H1 (cell line): ENCODE measurements at regions not wholly inside any gene's neighbourhood (a gene's known extent, or its start where the extent isn't known, plus 50 kb on each side); places are given as distances from the start of the nearest gene placed in this dataset.

Experiments
- CTCF ChIA-PET: fragments of 300-600 bp; sonication (Branson Sonifier 250); formaldehyde crosslinking; loops from one replicate; lab custom pipeline; 2021; ENCODE audit not compliant: partially characterized antibody; lab: Charles Lee
- POLR2A ChIA-PET: fragments of 300-600 bp; sonication (Branson Sonifier 250); formaldehyde crosslinking; loops from one replicate; lab custom pipeline; 2021; ENCODE audit warnings: inconsistent platforms; ENCODE audit not compliant: partially characterized antibody; lab: Charles Lee
- DNase-seq, 2 experiments: peaks; one replicate each; pipeline versions ENCODE4 v3.0.0 to v3.0.0-alpha.2; 2010 to 2022; ENCODE audit warnings: low spot score in 2 of 2, low read depth in 1 of 2, mixed read lengths in 1 of 2
- FAIRE-seq: peaks from 2 replicates; lab custom pipeline; 2011; peaks lifted over from hg19 to GRCh38; lab: Jason Lieb, UNC
- H2AFZ ChIP-seq: 2 replicates; pipeline ENCODE4 v1.8.1; 2012; ENCODE audit warnings: low read length, inconsistent platforms
- H2AK5ac ChIP-seq: 2 replicates; pipeline ENCODE4 v1.6.1; 2013; ENCODE audit warnings: low read depth, low read length
- H2BK120ac ChIP-seq: replicated peaks from 2 replicates; pipeline ENCODE3; 2013; ENCODE audit warnings: low read depth, low read length, inconsistent platforms
- H2BK12ac ChIP-seq: 2 replicates; pipeline ENCODE4 v1.6.1; 2013; ENCODE audit warnings: low read depth, low read length
- H2BK15ac ChIP-seq: 2 replicates; pipeline ENCODE4 v1.6.1; 2013; ENCODE audit warnings: low read length
- H2BK20ac ChIP-seq: 2 replicates; pipeline ENCODE4 v1.6.1; 2013; ENCODE audit warnings: low read length
- H2BK5ac ChIP-seq: 2 replicates; pipeline ENCODE4 v1.6.1; 2013; ENCODE audit warnings: low read depth, low read length
- H3K14ac ChIP-seq: 2 replicates; pipeline ENCODE4 v1.6.1; 2013; ENCODE audit warnings: inconsistent platforms; ENCODE audit not compliant: insufficient read length
- H3K18ac ChIP-seq: 2 replicates; pipeline ENCODE4 v1.6.1; 2013; ENCODE audit warnings: low read length; ENCODE audit errors: extremely low read depth
- H3K23ac ChIP-seq: 2 replicates; pipeline ENCODE4 v1.6.1; 2013; ENCODE audit warnings: inconsistent platforms; ENCODE audit not compliant: insufficient read length
- H3K23me2 ChIP-seq: 2 replicates; pipeline ENCODE4 v1.6.1; 2013; ENCODE audit warnings: low read depth, low read length
- H3K27ac ChIP-seq: 2 replicates; pipeline ENCODE4 v1.6.1; 2011; ENCODE audit warnings: low read depth, low read length, inconsistent platforms
- H3K27me3 ChIP-seq, 4 experiments: replicated peaks in 1 of 4; 1 replicate in 1 of 4; 2 replicates in 3 of 4; pipeline versions ENCODE4 v1.6.1 to v1.8.1; 2011 to 2013; ENCODE audit warnings: low read length in 3 of 4, mild to moderate bottlenecking in 3 of 4, inconsistent platforms in 2 of 4, mixed read lengths in 2 of 4, moderate library complexity in 1 of 4; ENCODE audit not compliant: control insufficient read depth in 3 of 4, insufficient read depth in 3 of 4; ENCODE audit errors: extremely low read depth in 1 of 4
- H3K36me3 ChIP-seq, 4 experiments: 2 replicates each; pipeline versions ENCODE4 v1.6.1 to v1.8.1; 2011 to 2013; ENCODE audit warnings: mild to moderate bottlenecking in 4 of 4, low read length in 3 of 4, moderate library complexity in 2 of 4, control low read depth in 1 of 4, inconsistent platforms in 1 of 4; ENCODE audit not compliant: insufficient read depth in 4 of 4, control insufficient read depth in 2 of 4
- H3K4ac ChIP-seq: replicated peaks from 2 replicates; pipeline ENCODE3; 2013; ENCODE audit warnings: low read length, low read depth, mixed read lengths, inconsistent platforms; ENCODE audit not compliant: insufficient read length
- H3K4me1 ChIP-seq, 4 experiments: replicated peaks in 1 of 4; 1 replicate in 1 of 4; 2 replicates in 3 of 4; pipeline versions ENCODE4 v1.6.1 to v1.8.1; 2011 to 2013; ENCODE audit warnings: low read length in 3 of 4, inconsistent platforms in 2 of 4, mixed read lengths in 1 of 4; ENCODE audit not compliant: insufficient read depth in 4 of 4, control insufficient read depth in 3 of 4
- H3K4me2 ChIP-seq, 2 experiments: 2 replicates each; pipeline versions ENCODE4 v1.6.1 to v1.8.1; 2011 to 2013; ENCODE audit warnings: low read depth in 2 of 2, low read length in 2 of 2, control low read depth in 1 of 2, inconsistent platforms in 1 of 2, mild to moderate bottlenecking in 1 of 2; ENCODE audit not compliant: insufficient read depth in 1 of 2
- H3K4me3 ChIP-seq, 4 experiments: fragments of 200-600, 300-600 bp in 1 of 4; sonication (generic), shearing (Covaris generic), sonication (Bioruptor Twin) in 1 of 4; 2 replicates each; pipeline versions ENCODE4 v1.5.1 to v1.8.1; 2011 to 2016; ENCODE audit warnings: low read length in 4 of 4, low read depth in 3 of 4, control low read depth in 2 of 4, inconsistent platforms in 2 of 4, mild to moderate bottlenecking in 2 of 4, mixed read lengths in 1 of 4, moderate library complexity in 1 of 4; ENCODE audit not compliant: insufficient read depth in 2 of 4; ENCODE audit errors: extremely low read depth in 1 of 4
- H3K56ac ChIP-seq: replicated peaks from 2 replicates; pipeline ENCODE3; 2013; ENCODE audit warnings: low read depth, mild to moderate bottlenecking, mixed read lengths, low read length, inconsistent platforms; ENCODE audit not compliant: insufficient read length
- H3K79me1 ChIP-seq: 2 replicates; pipeline ENCODE4 v1.6.1; 2013; ENCODE audit warnings: low read depth, low read length, control low read depth
- H3K79me2 ChIP-seq, 2 experiments: 2 replicates each; pipeline versions ENCODE4 v1.6.1 to v1.8.1; 2012 to 2013; ENCODE audit warnings: low read length in 2 of 2, mild to moderate bottlenecking in 2 of 2, inconsistent platforms in 1 of 2; ENCODE audit not compliant: insufficient read depth in 2 of 2, control insufficient read depth in 1 of 2
- H3K9ac ChIP-seq, 4 experiments: replicated peaks in 1 of 4; 1 replicate in 1 of 4; 2 replicates in 3 of 4; pipeline versions ENCODE4 v1.6.1 to v1.8.1; 2011 to 2013; ENCODE audit warnings: low read depth in 3 of 4, low read length in 3 of 4, control low read depth in 2 of 4, mild to moderate bottlenecking in 2 of 4, moderate library complexity in 2 of 4, inconsistent platforms in 1 of 4; ENCODE audit errors: extremely low read depth in 1 of 4
- H3K9me3 ChIP-seq, 2 experiments: 2 replicates each; pipeline versions ENCODE4 v1.6.1 to v1.8.1; 2012 to 2013; ENCODE audit warnings: mild to moderate bottlenecking in 2 of 2, moderate library complexity in 2 of 2, control low read depth in 1 of 2, inconsistent platforms in 1 of 2, low read depth in 1 of 2, low read length in 1 of 2, mixed read lengths in 1 of 2; ENCODE audit not compliant: insufficient read depth in 2 of 2
- H4K20me1 ChIP-seq, 2 experiments: replicated peaks in 1 of 2; 2 replicates each; pipeline versions ENCODE3 to v1.8.1; 2011 to 2013; ENCODE audit warnings: inconsistent platforms in 2 of 2, low read length in 2 of 2, mild to moderate bottlenecking in 1 of 2; ENCODE audit not compliant: insufficient read depth in 2 of 2, control insufficient read depth in 1 of 2
- H4K5ac ChIP-seq: 2 replicates; pipeline ENCODE4 v1.6.1; 2013; ENCODE audit warnings: low read length, low read depth, mixed read lengths, inconsistent platforms; ENCODE audit not compliant: insufficient read length
- H4K8ac ChIP-seq: 2 replicates; pipeline ENCODE4 v1.8.0; 2013; ENCODE audit warnings: mild to moderate bottlenecking, moderate library complexity, low read length, inconsistent platforms; ENCODE audit not compliant: insufficient read depth; ENCODE audit errors: extremely low read depth
- H4K91ac ChIP-seq: replicated peaks from 2 replicates; pipeline ENCODE3; 2013; ENCODE audit warnings: low read length, mixed read lengths, inconsistent platforms; ENCODE audit not compliant: insufficient read length
- CHD7 ChIP-seq: fragments of 300-600 bp; sonication (generic); IDR thresholded peaks from 2 replicates; pipeline ENCODE4 v1.7.1; 2012; ENCODE audit warnings: low read length, moderate library complexity, mild to moderate bottlenecking, inconsistent platforms; ENCODE audit not compliant: insufficient replicate concordance
- WGBS, 2 experiments: shearing (Covaris generic) in 1 of 2; methylation state at CpG; one replicate each; pipeline versions ENCODE4 v1.1.6 to v1.1.7; 2013 to 2015; ENCODE audit warnings: low lambda C conversion rate in 2 of 2, mixed read lengths in 2 of 2, inconsistent platforms in 1 of 2, low coverage in 1 of 2, missing lambda C conversion rate in 1 of 2; ENCODE audit not compliant: insufficient replicate concordance in 2 of 2, insufficient coverage in 1 of 2, insufficient read length in 1 of 2; ENCODE audit errors: extremely low coverage in 1 of 2, missing lambda C conversion rate in 1 of 2; 5-methylcytosine and 5-hydroxymethylcytosine counted together

- no peaks in the 10 kb centered on the region for H3K36me3 ChIP-seq
- H3K79me1 ChIP-seq: no peaks in the 10 kb centered on the region
- POLR2A ChIA-PET: no interaction called here
- H2BK5ac ChIP-seq: no peak overlapping the region
- no peaks in the 10 kb centered on the region for H3K23me2 ChIP-seq
- H3K4me1 ChIP-seq: no peaks in the 10 kb centered on the region
- H3K9ac ChIP-seq: no peak overlapping the region
- FAIRE-seq (no peak), DNase-seq (no peak)
- H4K8ac ChIP-seq: no peak overlapping the region
- H4K5ac ChIP-seq: no peak overlapping the region
- H2BK15ac ChIP-seq: no peak overlapping the region
- no peak overlapping the region for H3K14ac ChIP-seq
- no peak overlapping the region for H3K23ac ChIP-seq
- H2BK20ac ChIP-seq: no peak overlapping the region
- H2AFZ ChIP-seq: no peak overlapping the region
- H4K91ac ChIP-seq: no peak overlapping the region
- no peaks in the 10 kb centered on the region for H4K20me1 ChIP-seq
- WGBS, 2 experiments: 93% methylated on average over 2 of the region's 2 CpGs; no CpG with 5 or more reads in 1 of the 2 experiments
- H3K4me3 ChIP-seq: no peak overlapping the region
- no peak overlapping the region for H3K27ac ChIP-seq
- H2BK120ac ChIP-seq: no peak overlapping the region
- CTCF ChIA-PET: interaction anchor here (1.2 kb wide), 1 partner anchor 18 kb away, joined by 3 read pairs; no protein-coding TSS in a partner anchor
- no peaks in the 10 kb centered on the region for H3K79me2 ChIP-seq
- H3K9me3 ChIP-seq: no peaks in the 10 kb centered on the region
- H3K18ac ChIP-seq: no peak overlapping the region
- H3K4ac ChIP-seq: no peak overlapping the region
- no peaks in the 10 kb centered on the region for H3K27me3 ChIP-seq
- H3K4me2 ChIP-seq: no peak overlapping the region
- H2AK5ac ChIP-seq: no peak overlapping the region
- H3K56ac ChIP-seq: no peak overlapping the region
- H2BK12ac ChIP-seq: no peak overlapping the region
- no peak for TF ChIP-seq CHD7
These were observed 69.9 kb upstream of the TP63 start for GRCh38 chr3:189561256-189561655.
